Femur (tissue), 1 donor: ENCODE measurements at regions not wholly inside any gene's neighbourhood (a gene's known extent, or its start where the extent isn't known, plus 50 kb on each side); places are given as distances from the start of the nearest gene placed in this dataset.

Experiments used
- DNase-seq: peaks from one replicate; pipeline ENCODE4 v3.0.0-alpha.2; 2017

GRCh38 chr1:110816945-110817344, 56.0 kb upstream of the CD53 start:
- DNase-seq, result no peak

GRCh38 chr1:110811529-110811928, 61.4 kb upstream of the CD53 start:
- no peak for DNase-seq

- no peak for DNase-seq
Observed at GRCh38 chr1:110800079-110800478, 72.9 kb upstream of the CD53 start.

- DNase-seq, result no peak
Observed at GRCh38 chr1:110798691-110799256, 74.2 kb upstream of the CD53 start.

GRCh38 chr1:110788673-110789072, 84.3 kb upstream of the CD53 start:
- no peak for DNase-seq

GRCh38 chr1:110787328-110788071, 85.4 kb upstream of the CD53 start:
- DNase-seq, result peak; percentile 21

- DNase-seq, result no peak
Observed at GRCh38 chr1:110786802-110787327, 86.1 kb upstream of the CD53 start.

- no peak for DNase-seq
Observed at GRCh38 chr1:110785612-110786011, 87.3 kb upstream of the CD53 start.

GRCh38 chr1:110785055-110785454, 87.9 kb upstream of the CD53 start:
- no peak for DNase-seq

- peak; percentile 32 for DNase-seq
Observed at GRCh38 chr1:110783292-110783918, 89.5 kb upstream of the CD53 start.

GRCh38 chr1:110781525-110781924, 91.4 kb upstream of the CD53 start:
- no peak for DNase-seq

- DNase-seq, result peak; percentile 68
Observed at GRCh38 chr1:110780600-110781484, 92.1 kb upstream of the CD53 start.

- DNase-seq, result no peak
Observed at GRCh38 chr1:110779636-110780035, 93.3 kb upstream of the CD53 start.

GRCh38 chr1:110778821-110779220, 94.1 kb upstream of the CD53 start:
- no peak for DNase-seq

- no peak for DNase-seq
Observed at GRCh38 chr1:110777228-110777627, 95.7 kb upstream of the CD53 start.

- DNase-seq, result no peak
Observed at GRCh38 chr1:110774398-110774797, 98.5 kb upstream of the CD53 start.

- DNase-seq, result no peak
Observed at GRCh38 chr1:110773813-110774212, 99.1 kb upstream of the KCNA3 start.

- DNase-seq, result no peak
Observed at GRCh38 chr1:110771245-110772022, 96.7 kb upstream of the KCNA3 start.

- no peak for DNase-seq
Observed at GRCh38 chr1:110770832-110771231, 96.1 kb upstream of the KCNA3 start.

- DNase-seq, result no peak
Observed at GRCh38 chr1:110768605-110769004, 93.9 kb upstream of the KCNA3 start.

GRCh38 chr1:110766336-110766647, 91.6 kb upstream of the KCNA3 start:
- DNase-seq, result no peak

- no peak for DNase-seq
Observed at GRCh38 chr1:110765640-110766335, 91.0 kb upstream of the KCNA3 start.
